Epithelial cell of proximal tubule (primary cell): ENCODE measurements at regions not wholly inside any gene's neighbourhood (a gene's known extent, or its start where the extent isn't known, plus 50 kb on each side); places are given as distances from the start of the nearest gene placed in this dataset.

Source experiments
- DNase-seq: peaks from one replicate; pipeline ENCODE4 v3.0.0-alpha.2; 2011; ENCODE audit warnings: low read depth
- H3K4me3 ChIP-seq: 2 replicates; pipeline ENCODE4 v1.5.1; 2011; ENCODE audit warnings: low read depth, mild to moderate bottlenecking, low read length
- TF ChIP-seq, protein P1 (sequence below): conservative IDR thresholded peaks from 2 replicates; pipeline ENCODE4 v1.5.1; 2012; ENCODE audit warnings: low read depth, mild to moderate bottlenecking, low read length

DNA sequence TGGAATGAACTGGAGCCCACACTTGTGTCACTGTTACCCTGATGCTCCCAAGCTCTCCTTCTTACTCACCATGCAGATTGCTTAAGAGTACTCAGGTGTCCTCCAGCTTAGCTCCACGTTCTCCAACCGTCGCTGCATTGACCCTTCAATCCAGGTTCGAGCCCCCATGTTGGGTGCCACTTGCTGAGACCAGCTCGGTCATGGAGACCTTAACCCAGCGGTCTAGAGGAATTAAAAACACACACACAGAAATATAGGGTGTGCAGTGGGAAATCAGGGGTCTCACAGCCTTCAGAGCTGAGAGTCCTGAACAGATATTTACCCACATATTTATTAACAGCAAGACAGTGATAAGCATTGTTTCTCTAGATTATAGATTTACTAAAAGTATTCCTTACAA lies 229.1 kb upstream of the APCDD1 start:
- no peak overlapping the region for H3K4me3 ChIP-seq
- DNase-seq = no peak
- TF ChIP-seq, protein P1, sequence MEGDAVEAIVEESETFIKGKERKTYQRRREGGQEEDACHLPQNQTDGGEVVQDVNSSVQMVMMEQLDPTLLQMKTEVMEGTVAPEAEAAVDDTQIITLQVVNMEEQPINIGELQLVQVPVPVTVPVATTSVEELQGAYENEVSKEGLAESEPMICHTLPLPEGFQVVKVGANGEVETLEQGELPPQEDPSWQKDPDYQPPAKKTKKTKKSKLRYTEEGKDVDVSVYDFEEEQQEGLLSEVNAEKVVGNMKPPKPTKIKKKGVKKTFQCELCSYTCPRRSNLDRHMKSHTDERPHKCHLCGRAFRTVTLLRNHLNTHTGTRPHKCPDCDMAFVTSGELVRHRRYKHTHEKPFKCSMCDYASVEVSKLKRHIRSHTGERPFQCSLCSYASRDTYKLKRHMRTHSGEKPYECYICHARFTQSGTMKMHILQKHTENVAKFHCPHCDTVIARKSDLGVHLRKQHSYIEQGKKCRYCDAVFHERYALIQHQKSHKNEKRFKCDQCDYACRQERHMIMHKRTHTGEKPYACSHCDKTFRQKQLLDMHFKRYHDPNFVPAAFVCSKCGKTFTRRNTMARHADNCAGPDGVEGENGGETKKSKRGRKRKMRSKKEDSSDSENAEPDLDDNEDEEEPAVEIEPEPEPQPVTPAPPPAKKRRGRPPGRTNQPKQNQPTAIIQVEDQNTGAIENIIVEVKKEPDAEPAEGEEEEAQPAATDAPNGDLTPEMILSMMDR = no peak

DNA sequence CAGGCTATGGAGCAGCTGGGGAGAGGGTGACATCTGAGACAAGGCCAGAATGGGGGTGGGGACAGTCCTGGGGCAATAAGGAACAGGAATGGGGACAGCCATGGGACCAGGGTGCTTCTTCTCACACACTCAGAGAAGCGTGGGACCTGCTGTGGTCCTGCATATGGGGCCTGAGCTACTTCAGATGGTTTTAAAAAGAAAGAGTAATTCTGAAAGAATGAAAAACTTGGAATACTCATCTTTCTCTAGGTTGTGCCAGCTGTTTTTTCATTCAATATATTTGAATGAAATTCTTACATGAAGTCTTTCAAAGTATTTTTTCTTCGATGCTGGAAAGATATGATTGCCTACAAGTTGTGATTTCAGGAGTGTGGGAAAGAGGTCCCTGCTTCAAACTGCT lies 227.5 kb upstream of the APCDD1 start:
- TF ChIP-seq, protein P1 = no peak
- no peak for DNase-seq
- no peak overlapping the region for H3K4me3 ChIP-seq

DNA sequence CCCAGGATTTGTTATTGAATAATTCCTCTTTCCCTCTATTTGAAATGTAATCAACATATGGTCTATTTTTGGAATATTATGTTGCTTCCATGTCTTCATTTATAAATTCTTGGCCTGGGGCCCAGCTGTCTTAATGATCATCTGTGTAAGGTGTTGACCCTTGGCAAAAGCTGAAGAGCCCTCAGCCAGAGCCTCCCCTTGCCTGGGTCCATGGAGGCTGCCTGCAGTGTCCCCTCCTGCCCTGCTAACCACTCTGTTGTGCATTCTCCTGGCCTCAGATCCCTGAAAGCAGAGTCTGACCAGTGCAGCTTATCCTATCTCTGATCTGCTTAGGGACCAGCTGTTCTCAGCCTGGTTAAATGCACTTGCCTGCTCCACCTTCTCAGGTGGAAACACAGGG lies 226.1 kb upstream of the APCDD1 start:
- H3K4me3 ChIP-seq = no peak overlapping the region
- TF ChIP-seq, protein P1 = no peak
- DNase-seq = no peak

DNA sequence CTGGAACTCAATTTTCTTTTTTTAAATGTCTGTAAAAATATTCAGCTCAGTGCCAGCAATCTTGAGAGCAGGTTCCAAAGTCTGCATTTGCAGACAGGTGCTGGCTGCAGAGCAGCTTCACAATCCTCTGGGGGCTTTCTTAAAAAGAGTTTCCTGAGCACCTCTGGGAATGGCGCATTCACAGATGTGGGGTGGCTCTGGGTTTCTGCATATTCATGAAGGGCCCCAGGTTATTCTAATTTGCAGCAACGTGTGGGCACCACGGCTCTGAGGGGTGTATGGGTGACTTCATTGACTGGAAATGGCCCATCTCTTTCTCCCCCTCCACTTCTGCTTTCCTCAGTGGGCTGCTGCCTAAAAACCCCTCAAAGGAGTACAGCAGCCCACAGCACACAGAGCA lies 225.0 kb upstream of the APCDD1 start:
- no peak overlapping the region for H3K4me3 ChIP-seq
- TF ChIP-seq, protein P1 = no peak
- DNase-seq = no peak

DNA sequence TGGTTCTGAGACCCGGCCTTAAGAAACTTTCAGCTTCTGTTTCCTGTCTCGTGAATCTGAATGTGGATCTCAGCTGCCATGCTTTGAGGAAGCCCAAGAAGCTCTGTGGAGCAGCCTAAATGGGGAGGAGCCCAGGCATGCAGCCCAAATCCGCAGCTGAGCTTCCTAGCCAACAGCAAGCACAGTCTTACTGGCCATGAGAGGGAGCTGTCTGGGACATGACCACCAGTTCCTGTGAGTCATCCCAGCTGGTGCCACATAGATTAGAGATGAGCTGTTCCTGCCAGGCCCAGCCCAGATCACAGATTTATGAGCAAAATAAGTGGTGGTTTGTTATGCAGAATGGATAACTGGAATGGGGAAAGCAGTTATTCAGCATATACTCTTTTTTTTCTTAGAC lies 224.4 kb upstream of the APCDD1 start:
- no peak overlapping the region for H3K4me3 ChIP-seq
- no peak for DNase-seq
- TF ChIP-seq, protein P1 = peak; percentile 41

DNA sequence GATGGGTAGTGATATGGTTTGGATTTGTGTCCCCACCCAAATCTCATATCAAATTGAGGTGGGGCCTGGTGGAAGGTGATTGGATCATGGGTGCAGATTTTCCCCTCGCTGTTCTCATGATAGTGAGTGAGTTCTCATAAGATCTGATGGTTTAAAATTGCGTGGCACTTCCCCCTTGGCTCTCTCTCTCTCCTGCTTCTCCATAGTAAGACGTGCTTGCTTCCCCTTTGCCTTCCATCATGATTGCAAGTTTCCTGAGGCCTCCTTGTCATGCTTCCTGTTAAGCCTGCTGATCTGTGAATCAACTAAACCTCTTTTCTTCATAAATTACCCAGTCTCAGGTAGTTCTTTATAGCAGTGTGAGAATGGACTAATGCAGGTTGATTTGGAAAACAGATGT lies 223.2 kb upstream of the APCDD1 start:
- DNase-seq = no peak
- TF ChIP-seq, protein P1 = no peak
- H3K4me3 ChIP-seq = no peak overlapping the region

DNA sequence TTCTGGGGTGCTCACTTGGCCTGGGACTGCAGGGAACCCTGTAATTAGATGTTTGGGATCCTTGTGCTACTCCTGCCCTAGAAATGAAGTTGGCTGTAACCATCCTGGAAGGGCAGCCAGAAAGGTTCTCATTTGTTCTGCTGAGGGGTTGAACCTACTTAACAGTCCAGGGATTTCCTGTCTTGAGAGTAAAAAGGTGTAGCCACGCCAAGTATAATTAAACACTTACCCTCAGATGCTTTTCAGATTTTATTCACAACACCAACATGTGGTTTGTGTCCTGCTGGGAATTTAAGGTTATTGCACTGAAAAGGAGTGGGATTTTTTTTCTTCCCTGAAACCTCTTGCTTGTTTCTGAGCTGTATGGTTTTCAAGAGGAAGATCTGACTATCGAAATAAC lies 222.4 kb upstream of the APCDD1 start:
- TF ChIP-seq, protein P1 = no peak
- DNase-seq = no peak

More for the DNA sequence above, 222.4 kb upstream of the APCDD1 start:
- H3K4me3 ChIP-seq = no peak overlapping the region
